ENCODE measurements at regions not wholly inside any gene's neighbourhood (a gene's known extent, or its start where the extent isn't known, plus 50 kb on each side); places are given as distances from the start of the nearest gene placed in this dataset.

- Histone ChIP-seq H3K4me2 (ENCODE audit: low read length) (peak overlapping the region; percentile 12), H3K9me3 (ENCODE audit: low read length) (no peaks in the 10 kb centered on the region), H3K27me3 (ENCODE audit: insufficient read depth, low read depth, low read length) (no peaks in the 10 kb centered on the region), H3K9me2 (ENCODE audit: insufficient read depth, low read length) (no peaks in the 10 kb centered on the region), H3F3A (ENCODE audit: insufficient read depth, low read length, poor library complexity, severe bottlenecking) (no peaks in the 10 kb centered on the region), H2AFZ (ENCODE audit: low read depth, low read length) (no peak overlapping the region), H3K4me3 (ENCODE audit: low read length) (no peak overlapping the region), H3K36me3 (ENCODE audit: insufficient read depth, low read length) (no peaks in the 10 kb centered on the region), H3K79me2 (replicated peaks; ENCODE audit: insufficient read depth, low read length) (no peaks in the 10 kb centered on the region), H3K27ac (ENCODE audit: low read length) (no peak overlapping the region), H3K9ac (ENCODE audit: low read length) (no peak overlapping the region), H4K20me1 (ENCODE audit: insufficient read depth) (no peaks in the 10 kb centered on the region)
- no peak for TF ChIP-seq REST (IDR thresholded peaks at IDR 0.05; ENCODE audit: borderline replicate concordance)
- TF ChIP-seq RAD21 (conservative IDR thresholded peaks at IDR 0.05) = no peak
- TF ChIP-seq EP300 (conservative IDR thresholded peaks at IDR 0.05; ENCODE audit: poor library complexity, severe bottlenecking) = no peak
Measured at GRCh38 chr14:58912799-58913432, 275.2 kb downstream of the DACT1 start.

GRCh38 chr14:58914279-58914855, 274.1 kb upstream of the DAAM1 start:
- H4K20me1 ChIP-seq (ENCODE audit: insufficient read depth) = no peaks in the 10 kb centered on the region
- H3K27ac ChIP-seq (ENCODE audit: low read length) = no peak overlapping the region
- no peaks in the 10 kb centered on the region for H3K79me2 ChIP-seq (replicated peaks; ENCODE audit: insufficient read depth, low read length)
- no peaks in the 10 kb centered on the region for H3K9me3 ChIP-seq (ENCODE audit: low read length)
- H2AFZ ChIP-seq (ENCODE audit: low read depth, low read length) = no peak overlapping the region
- no peaks in the 10 kb centered on the region for H3K36me3 ChIP-seq (ENCODE audit: insufficient read depth, low read length)
- no peak overlapping the region for H3K9ac ChIP-seq (ENCODE audit: low read length)
- no peak overlapping the region for H3K4me3 ChIP-seq (ENCODE audit: low read length)
- TF ChIP-seq MXI1 (conservative IDR thresholded peaks at IDR 0.05; ENCODE audit: poor library complexity, severe bottlenecking) (no peak), CTCF (IDR thresholded peaks at IDR 0.05; ENCODE audit: poor library complexity, severe bottlenecking) (peak; percentile 25), REST (IDR thresholded peaks at IDR 0.05; ENCODE audit: borderline replicate concordance) (no peak), RAD21 (conservative IDR thresholded peaks at IDR 0.05) (peak; percentile 17), EP300 (conservative IDR thresholded peaks at IDR 0.05; ENCODE audit: poor library complexity, severe bottlenecking) (no peak), EZH2 (IDR thresholded peaks at IDR 0.05; ENCODE audit: borderline replicate concordance, insufficient read depth, low read length, poor library complexity, severe bottlenecking) (no peak), SMC3 (conservative IDR thresholded peaks at IDR 0.05; ENCODE audit: poor library complexity) (no peak)
- H3F3A ChIP-seq (ENCODE audit: insufficient read depth, low read length, poor library complexity, severe bottlenecking) = no peaks in the 10 kb centered on the region
- H3K4me2 ChIP-seq (ENCODE audit: low read length) = no peak overlapping the region
- no peaks in the 10 kb centered on the region for H3K9me2 ChIP-seq (ENCODE audit: insufficient read depth, low read length)
- H3K27me3 ChIP-seq (ENCODE audit: insufficient read depth, low read depth, low read length) = no peaks in the 10 kb centered on the region
